Mammary epithelial cell (primary cell): ENCODE measurements at regions not wholly inside any gene's neighbourhood (a gene's known extent, or its start where the extent isn't known, plus 50 kb on each side); places are given as distances from the start of the nearest gene placed in this dataset.

Experiments
- EZH2 ChIP-seq: IDR thresholded peaks from 2 replicates; pipeline ENCODE4 v1.6.1; 2012; ENCODE audit warnings: low read length, inconsistent platforms, borderline replicate concordance
- TF ChIP-seq, protein P1 (sequence below), 2 donors: IDR thresholded peaks in 1 of 2; conservative IDR thresholded peaks in 1 of 2; 2 replicates each; pipeline ENCODE4 v1.5.1; 2011 to 2012; ENCODE audit warnings: inconsistent platforms in 2 of 2, low read length in 2 of 2, mild to moderate bottlenecking in 2 of 2, control low read depth in 1 of 2, low read depth in 1 of 2; ENCODE audit not compliant: insufficient read depth in 1 of 2; ENCODE audit errors: extremely low read depth in 1 of 2

DNA sequence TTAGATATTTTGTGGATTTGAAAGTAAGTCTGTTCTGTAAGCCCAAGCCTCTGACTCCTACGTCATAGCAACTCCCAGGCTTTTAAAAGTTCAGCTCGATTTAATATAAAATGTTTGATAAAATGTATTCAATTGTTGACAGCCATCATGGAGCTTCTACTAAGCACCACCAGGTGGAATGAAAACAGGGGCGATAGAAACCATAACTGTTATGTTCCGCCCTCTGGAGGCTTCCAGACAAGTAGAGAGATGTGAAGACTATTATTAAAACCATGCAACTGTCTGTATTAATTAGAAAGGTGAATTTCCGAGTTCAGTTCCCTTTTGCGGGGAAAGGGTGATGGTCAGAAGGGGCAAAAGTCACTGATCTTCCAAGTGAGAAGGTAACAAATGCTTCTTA is 292.2 kb downstream of the NR2F2 start:
- TF ChIP-seq, protein P1, sequence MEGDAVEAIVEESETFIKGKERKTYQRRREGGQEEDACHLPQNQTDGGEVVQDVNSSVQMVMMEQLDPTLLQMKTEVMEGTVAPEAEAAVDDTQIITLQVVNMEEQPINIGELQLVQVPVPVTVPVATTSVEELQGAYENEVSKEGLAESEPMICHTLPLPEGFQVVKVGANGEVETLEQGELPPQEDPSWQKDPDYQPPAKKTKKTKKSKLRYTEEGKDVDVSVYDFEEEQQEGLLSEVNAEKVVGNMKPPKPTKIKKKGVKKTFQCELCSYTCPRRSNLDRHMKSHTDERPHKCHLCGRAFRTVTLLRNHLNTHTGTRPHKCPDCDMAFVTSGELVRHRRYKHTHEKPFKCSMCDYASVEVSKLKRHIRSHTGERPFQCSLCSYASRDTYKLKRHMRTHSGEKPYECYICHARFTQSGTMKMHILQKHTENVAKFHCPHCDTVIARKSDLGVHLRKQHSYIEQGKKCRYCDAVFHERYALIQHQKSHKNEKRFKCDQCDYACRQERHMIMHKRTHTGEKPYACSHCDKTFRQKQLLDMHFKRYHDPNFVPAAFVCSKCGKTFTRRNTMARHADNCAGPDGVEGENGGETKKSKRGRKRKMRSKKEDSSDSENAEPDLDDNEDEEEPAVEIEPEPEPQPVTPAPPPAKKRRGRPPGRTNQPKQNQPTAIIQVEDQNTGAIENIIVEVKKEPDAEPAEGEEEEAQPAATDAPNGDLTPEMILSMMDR (conservative IDR thresholded peaks at IDR 0.05 in 1 of 2, IDR thresholded peaks at IDR 0.05 in 1 of 2; ENCODE audit: extremely low read depth in 1 of 2, insufficient read depth in 1 of 2, low read depth in 1 of 2, low read length in 2 of 2), result no peak
- TF ChIP-seq EZH2, result no peak
